D721Med (cell line): ENCODE measurements at regions not wholly inside any gene's neighbourhood (a gene's known extent, or its start where the extent isn't known, plus 50 kb on each side); places are given as distances from the start of the nearest gene placed in this dataset.

Experiments
- DNase-seq: peaks from one replicate; pipeline ENCODE4 v3.0.0; 2011; ENCODE audit warnings: low spot score; ENCODE audit not compliant: insufficient read length
- FAIRE-seq: peaks from 2 replicates; lab custom pipeline; 2011; peaks lifted over from hg19 to GRCh38; lab: Jason Lieb, UNC
- TF ChIP-seq, protein P1 (sequence below): IDR thresholded peaks from 2 replicates; pipeline ENCODE4 v1.5.1; 2012; ENCODE audit warnings: mild to moderate bottlenecking, control low read depth; ENCODE audit not compliant: insufficient read depth; ENCODE audit errors: missing control alignments

DNA sequence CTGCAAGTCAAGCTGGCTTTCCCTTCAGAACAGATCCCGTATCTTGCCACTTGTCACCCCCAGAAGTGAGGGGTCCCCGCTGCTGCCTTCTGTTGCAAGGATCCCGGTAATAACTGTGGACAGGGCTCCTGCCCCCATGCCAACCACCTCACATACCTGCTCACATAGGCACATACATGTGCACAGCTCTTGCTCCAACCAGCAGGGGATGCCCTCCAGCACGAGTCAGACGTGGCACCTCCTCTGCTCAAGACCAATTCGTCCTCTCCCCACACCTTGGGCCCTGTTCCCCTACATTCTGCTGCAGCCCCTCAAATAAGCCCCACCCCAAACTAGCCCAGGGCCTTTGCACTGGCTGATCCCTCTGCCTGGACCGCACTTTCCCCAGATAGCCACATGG lies 163.3 kb downstream of the CRYBB2 start:
- DNase-seq (no peak), FAIRE-seq (no peak)
- TF ChIP-seq, protein P1, sequence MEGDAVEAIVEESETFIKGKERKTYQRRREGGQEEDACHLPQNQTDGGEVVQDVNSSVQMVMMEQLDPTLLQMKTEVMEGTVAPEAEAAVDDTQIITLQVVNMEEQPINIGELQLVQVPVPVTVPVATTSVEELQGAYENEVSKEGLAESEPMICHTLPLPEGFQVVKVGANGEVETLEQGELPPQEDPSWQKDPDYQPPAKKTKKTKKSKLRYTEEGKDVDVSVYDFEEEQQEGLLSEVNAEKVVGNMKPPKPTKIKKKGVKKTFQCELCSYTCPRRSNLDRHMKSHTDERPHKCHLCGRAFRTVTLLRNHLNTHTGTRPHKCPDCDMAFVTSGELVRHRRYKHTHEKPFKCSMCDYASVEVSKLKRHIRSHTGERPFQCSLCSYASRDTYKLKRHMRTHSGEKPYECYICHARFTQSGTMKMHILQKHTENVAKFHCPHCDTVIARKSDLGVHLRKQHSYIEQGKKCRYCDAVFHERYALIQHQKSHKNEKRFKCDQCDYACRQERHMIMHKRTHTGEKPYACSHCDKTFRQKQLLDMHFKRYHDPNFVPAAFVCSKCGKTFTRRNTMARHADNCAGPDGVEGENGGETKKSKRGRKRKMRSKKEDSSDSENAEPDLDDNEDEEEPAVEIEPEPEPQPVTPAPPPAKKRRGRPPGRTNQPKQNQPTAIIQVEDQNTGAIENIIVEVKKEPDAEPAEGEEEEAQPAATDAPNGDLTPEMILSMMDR = no peak

DNA sequence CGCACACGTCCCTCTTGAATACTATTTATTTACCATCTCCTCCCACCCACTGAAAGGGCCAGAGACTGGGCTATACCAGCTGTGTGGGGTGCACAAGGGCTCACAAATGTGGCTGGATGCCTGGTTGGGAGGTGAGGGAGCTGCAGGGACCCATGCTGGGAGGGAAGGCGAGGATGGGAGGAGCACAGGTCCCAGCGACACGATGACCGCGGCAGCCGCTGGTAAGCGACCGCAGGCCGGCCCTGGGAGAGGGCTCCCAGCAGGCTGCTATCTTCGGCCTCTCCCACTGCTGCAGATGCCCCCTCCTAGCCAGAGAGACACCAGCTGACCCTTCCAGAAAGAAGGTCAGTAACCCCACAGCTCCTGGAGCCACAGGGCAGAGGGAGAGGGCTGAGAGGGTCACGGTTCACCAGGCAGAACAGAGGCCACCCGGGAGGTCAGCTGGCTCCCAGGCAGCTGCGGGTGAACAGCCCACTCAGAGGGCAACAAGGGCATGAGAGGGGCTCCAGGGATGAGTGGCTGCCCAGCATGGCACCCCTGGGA lies 163.9 kb downstream of the CRYBB2 start:
- TF ChIP-seq, protein P1 = no peak
- DNase-seq (no peak), FAIRE-seq (no peak)

DNA sequence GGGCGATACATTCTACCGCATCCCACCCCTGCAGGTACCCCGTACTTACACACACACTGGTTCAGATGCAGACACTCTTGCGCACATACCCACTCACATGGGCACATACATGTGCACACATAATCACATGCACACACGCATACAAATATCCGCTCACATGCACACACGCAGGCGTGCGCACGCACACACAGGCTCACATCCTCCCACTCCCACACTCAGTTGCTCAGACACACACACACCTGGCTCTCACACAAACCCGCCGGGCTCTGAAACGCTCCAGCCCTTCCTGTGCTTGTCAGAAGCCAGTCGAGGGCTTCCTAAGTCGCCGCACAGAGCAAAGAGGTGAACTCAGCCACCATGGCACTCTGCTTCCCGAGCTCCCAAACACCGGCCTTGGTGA lies 164.5 kb downstream of the CRYBB2 start:
- no peak for DNase-seq
- TF ChIP-seq, protein P1 = no peak
- FAIRE-seq = no peak

DNA sequence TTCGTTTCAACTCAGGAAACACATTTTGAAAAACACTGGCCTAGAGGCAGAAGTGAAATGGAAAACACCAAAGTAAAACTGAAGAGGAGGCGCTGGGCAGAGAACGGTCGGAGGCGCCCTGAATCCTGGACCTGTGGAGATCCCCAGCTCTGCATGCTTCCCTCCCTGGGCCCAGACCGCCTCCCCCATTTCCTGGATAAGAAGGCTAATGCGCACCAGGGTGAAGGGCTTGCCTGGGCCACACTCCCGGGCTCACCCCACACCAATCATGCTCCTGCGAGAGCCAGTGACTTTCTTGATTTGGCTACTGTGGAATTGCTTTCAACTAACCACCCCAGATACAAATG lies 167.1 kb downstream of the CRYBB2 start:
- DNase-seq = no peak

DNA sequence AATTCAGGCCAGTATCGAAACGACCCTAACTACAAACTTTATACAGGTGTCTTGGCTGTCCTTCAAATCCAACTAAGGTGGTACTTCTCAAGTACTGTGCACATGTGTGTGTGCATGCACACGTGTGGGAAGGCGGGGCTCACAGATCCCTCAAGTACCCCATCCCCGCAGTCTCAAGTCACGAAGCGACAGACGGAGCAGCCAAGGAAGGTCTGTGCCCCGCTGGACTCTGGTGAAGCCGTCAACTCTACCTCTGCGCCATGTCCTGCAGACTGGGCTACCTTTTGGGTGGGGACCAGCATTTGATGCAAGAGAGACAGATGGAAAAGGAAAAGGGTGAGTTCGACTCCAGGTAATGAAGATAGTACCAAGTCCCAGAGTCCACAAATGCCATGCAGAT lies 169.0 kb downstream of the CRYBB2 start:
- DNase-seq (no peak), FAIRE-seq (no peak)
- TF ChIP-seq, protein P1 = no peak

More for the DNA sequence above, 167.1 kb downstream of the CRYBB2 start:
- FAIRE-seq = no peak
- TF ChIP-seq, protein P1 = no peak

DNA sequence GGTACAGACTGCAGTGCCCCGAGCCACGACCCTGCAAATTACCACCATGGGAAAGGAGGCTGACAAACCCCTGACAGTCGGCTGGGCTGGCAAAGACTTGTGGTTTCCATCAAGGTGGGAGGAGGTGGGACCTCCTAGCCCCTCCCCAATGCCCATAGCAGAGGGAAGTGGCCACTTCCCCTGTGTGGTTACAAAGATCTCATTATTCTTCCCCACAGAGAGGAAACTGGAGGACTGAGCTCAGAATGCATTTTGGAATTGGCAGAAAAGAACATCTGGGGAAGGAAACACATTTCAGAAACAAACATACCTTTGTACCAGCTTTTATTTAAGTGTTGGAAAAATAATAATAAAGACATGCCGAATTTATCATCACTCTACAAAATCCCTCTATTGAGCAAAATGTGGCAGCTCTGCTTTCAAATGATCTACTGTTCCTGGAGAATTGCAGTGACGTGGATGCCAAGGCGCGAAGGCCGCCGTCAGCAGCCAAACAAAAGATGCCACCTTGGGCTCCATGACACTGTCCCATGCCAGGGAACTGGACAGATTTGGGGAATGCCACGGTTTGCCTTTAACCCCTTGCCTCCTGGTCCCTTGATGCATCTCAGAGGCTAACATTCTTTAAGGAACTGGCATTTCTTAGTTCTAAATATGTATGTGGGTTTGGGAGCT lies 169.6 kb downstream of the CRYBB2 start:
- TF ChIP-seq, protein P1 = no peak
- FAIRE-seq (no peak), DNase-seq (no peak)

DNA sequence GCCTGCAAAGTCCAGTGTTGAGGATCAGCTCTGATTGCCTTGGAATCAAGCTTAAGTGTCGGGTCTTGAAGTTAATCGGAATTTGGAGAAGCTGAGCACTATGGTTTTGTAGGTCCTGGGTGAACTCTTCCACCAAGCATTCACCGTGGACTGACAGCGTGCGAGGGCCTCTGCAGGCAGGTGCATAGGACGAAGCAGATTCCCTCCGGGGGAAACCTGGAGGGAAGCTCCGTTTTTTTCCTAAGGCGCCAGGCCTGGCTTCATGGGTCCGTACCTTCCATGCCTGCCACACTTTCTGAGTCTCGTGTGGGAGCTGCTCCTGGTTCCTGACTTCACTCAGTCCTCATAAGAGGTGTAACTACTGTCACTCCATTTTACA lies 170.1 kb downstream of the CRYBB2 start:
- TF ChIP-seq, protein P1 = no peak
- no peak for DNase-seq
- FAIRE-seq = no peak
